ENCODE measurements at regions not wholly inside any gene's neighbourhood (a gene's known extent, or its start where the extent isn't known, plus 50 kb on each side); places are given as distances from the start of the nearest gene placed in this dataset.

GRCh38 chr2:237165405-237166276, 80.0 kb downstream of the COPS8 start:
- intact Hi-C loops (cut with DNase I): loop anchor here (2.0 to 5.0 kb wide), 2 partner anchors 157 to 247 kb away; partner anchors contain the start of gene COL6A3

GRCh38 chr2:237167038-237167437, 81.3 kb downstream of the COPS8 start:
- no peak for DNase-seq (ENCODE audit: low spot score)
- intact Hi-C loops (cut with DNase I): loop anchor here (5.0 kb wide), 1 partner anchor 245 kb away; the partner anchor contains the start of gene COL6A3

More at GRCh38 chr2:237165405-237166276, 80.0 kb downstream of the COPS8 start:
- DNase-seq (ENCODE audit: low spot score): no peak

- intact Hi-C loops (cut with DNase I): loop anchor here (5.0 kb wide), 1 partner anchor 244 kb away; the partner anchor contains the start of gene COL6A3
- no peak for DNase-seq (ENCODE audit: low spot score)
Observed at GRCh38 chr2:237167934-237168333, 82.2 kb downstream of the COPS8 start.

- intact Hi-C loops (cut with DNase I): no loop called here
- no peak for DNase-seq (ENCODE audit: low spot score)
Observed at GRCh38 chr2:237170020-237170419, 84.3 kb downstream of the COPS8 start.

GRCh38 chr2:237171396-237171795, 85.7 kb downstream of the COPS8 start:
- intact Hi-C loops (cut with DNase I): no loop called here

GRCh38 chr2:237171881-237172280, 86.2 kb downstream of the COPS8 start:
- no peak for DNase-seq (ENCODE audit: low spot score)
- intact Hi-C loops (cut with DNase I): no loop called here

More at GRCh38 chr2:237171396-237171795, 85.7 kb downstream of the COPS8 start:
- DNase-seq (ENCODE audit: low spot score): no peak

GRCh38 chr2:237177052-237177451, 91.4 kb downstream of the COPS8 start:
- intact Hi-C loops (cut with DNase I): no loop called here
- no peak for DNase-seq (ENCODE audit: low spot score)

- no peak for DNase-seq (ENCODE audit: low spot score)
- intact Hi-C loops (cut with DNase I): no loop called here
Observed at GRCh38 chr2:237177986-237178385, 92.3 kb downstream of the COPS8 start.

GRCh38 chr2:237178396-237178795, 92.7 kb downstream of the COPS8 start:
- DNase-seq (ENCODE audit: low spot score): no peak
- intact Hi-C loops (cut with DNase I): no loop called here

GRCh38 chr2:237179161-237179560, 93.5 kb downstream of the COPS8 start:
- intact Hi-C loops (cut with DNase I): no loop called here
- DNase-seq (ENCODE audit: low spot score): no peak

GRCh38 chr2:237180187-237180586, 94.5 kb downstream of the COPS8 start:
- intact Hi-C loops (cut with DNase I): no loop called here
- no peak for DNase-seq (ENCODE audit: low spot score)

- DNase-seq (ENCODE audit: low spot score): no peak
- intact Hi-C loops (cut with DNase I): no loop called here
Observed at GRCh38 chr2:237180987-237181386, 95.3 kb downstream of the COPS8 start.

- intact Hi-C loops (cut with DNase I): no loop called here
Observed at GRCh38 chr2:237181844-237182243, 96.2 kb downstream of the COPS8 start.

GRCh38 chr2:237182422-237183123, 96.9 kb downstream of the COPS8 start:
- no peak for DNase-seq (ENCODE audit: low spot score)
- intact Hi-C loops (cut with DNase I): no loop called here

More at GRCh38 chr2:237181844-237182243, 96.2 kb downstream of the COPS8 start:
- no peak for DNase-seq (ENCODE audit: low spot score)

- intact Hi-C loops (cut with DNase I): no loop called here
- DNase-seq (ENCODE audit: low spot score): no peak
Observed at GRCh38 chr2:237184192-237184918, 98.7 kb downstream of the COPS8 start.

- no peak for DNase-seq (ENCODE audit: low spot score)
- intact Hi-C loops (cut with DNase I): no loop called here
Observed at GRCh38 chr2:237184919-237185552, 99.3 kb downstream of the COPS8 start.

- intact Hi-C loops (cut with DNase I): no loop called here
- DNase-seq (ENCODE audit: low spot score): no peak
Observed at GRCh38 chr2:237185553-237185925, 99.8 kb downstream of the COPS8 start.

GRCh38 chr2:237189799-237190198, 104.1 kb downstream of the COPS8 start:
- intact Hi-C loops (cut with DNase I): no loop called here
- DNase-seq (ENCODE audit: low spot score): no peak

GRCh38 chr2:237190966-237191713, 105.5 kb downstream of the COPS8 start:
- DNase-seq (ENCODE audit: low spot score): no peak
- intact Hi-C loops (cut with DNase I): no loop called here
